ENCODE measurements at regions not wholly inside any gene's neighbourhood (a gene's known extent, or its start where the extent isn't known, plus 50 kb on each side); places are given as distances from the start of the nearest gene placed in this dataset.

GRCh38 chr9:80251778-80252177, 680.0 kb downstream of the TLE4 start:
- H3K27me3 Mint-ChIP-seq, result no peaks in the 10 kb centered on the region
- H3K4me3 Mint-ChIP-seq, result no peak overlapping the region
- peaks cover 49% of the 10 kb centered on the region for H3K36me3 Mint-ChIP-seq
- ATAC-seq, result no peak
- no peaks in the 10 kb centered on the region for H3K4me1 Mint-ChIP-seq
- H3K27ac Mint-ChIP-seq, result no peak overlapping the region
- peaks cover 9% of the 10 kb centered on the region for H3K9me3 Mint-ChIP-seq

GRCh38 chr9:80242022-80242421, 670.3 kb downstream of the TLE4 start:
- Mint-ChIP-seq H3K9me3 (peaks cover 3% of the 10 kb centered on the region), H3K4me1 (peaks cover 31% of the 10 kb centered on the region), H3K4me3 (no peak overlapping the region), H3K27me3 (no peaks in the 10 kb centered on the region), H3K27ac (no peak overlapping the region), H3K36me3 (peaks cover 33% of the 10 kb centered on the region)
- ATAC-seq, result no peak

- no peaks in the 10 kb centered on the region for H3K9me3 Mint-ChIP-seq
- peak overlapping the region; percentile 18 for H3K4me3 Mint-ChIP-seq
- no peak overlapping the region for H3K27ac Mint-ChIP-seq
- no peaks in the 10 kb centered on the region for H3K27me3 Mint-ChIP-seq
- H3K36me3 Mint-ChIP-seq, result peaks cover 23% of the 10 kb centered on the region
- H3K4me1 Mint-ChIP-seq, result peaks cover 59% of the 10 kb centered on the region
- ATAC-seq, result no peak
Observed at GRCh38 chr9:80235752-80236151, 664.0 kb downstream of the TLE4 start.

- Mint-ChIP-seq H3K36me3 (peaks cover 17% of the 10 kb centered on the region), H3K9me3 (no peaks in the 10 kb centered on the region), H3K27ac (peak overlapping the region; percentile 78), H3K4me1 (peaks cover 58% of the 10 kb centered on the region), H3K4me3 (peak overlapping the region; percentile 79), H3K27me3 (no peaks in the 10 kb centered on the region)
- no peak for ATAC-seq
Observed at GRCh38 chr9:80233906-80234305, 662.1 kb downstream of the TLE4 start.

- Mint-ChIP-seq H3K9me3 (no peaks in the 10 kb centered on the region), H3K36me3 (peaks cover 12% of the 10 kb centered on the region), H3K27ac (peak overlapping the region; percentile 78), H3K4me1 (peaks cover 53% of the 10 kb centered on the region), H3K4me3 (peak overlapping the region; percentile 79), H3K27me3 (no peaks in the 10 kb centered on the region)
- no peak for ATAC-seq
Observed at GRCh38 chr9:80233102-80233843, 661.5 kb downstream of the TLE4 start.

- peak overlapping the region; percentile 78 for H3K27ac Mint-ChIP-seq
- peak; percentile 93 for ATAC-seq
Observed at GRCh38 chr9:80231318-80232236, 659.8 kb downstream of the TLE4 start.

GRCh38 chr9:80223897-80224296, 652.1 kb downstream of the TLE4 start:
- no peak overlapping the region for H3K27ac Mint-ChIP-seq
- H3K4me3 Mint-ChIP-seq, result no peak overlapping the region
- no peaks in the 10 kb centered on the region for H3K36me3 Mint-ChIP-seq
- no peaks in the 10 kb centered on the region for H3K27me3 Mint-ChIP-seq
- no peaks in the 10 kb centered on the region for H3K4me1 Mint-ChIP-seq
- no peak for ATAC-seq
- peaks cover 8% of the 10 kb centered on the region for H3K9me3 Mint-ChIP-seq

More at GRCh38 chr9:80231318-80232236, 659.8 kb downstream of the TLE4 start:
- Mint-ChIP-seq H3K4me3 (peak overlapping the region; percentile 79), H3K9me3 (peaks cover 1% of the 10 kb centered on the region), H3K36me3 (peaks cover 9% of the 10 kb centered on the region), H3K27me3 (no peaks in the 10 kb centered on the region), H3K4me1 (peaks cover 50% of the 10 kb centered on the region)

- peaks cover 8% of the 10 kb centered on the region for H3K9me3 Mint-ChIP-seq
- ATAC-seq, result no peak
- H3K27ac Mint-ChIP-seq, result no peak overlapping the region
- H3K4me1 Mint-ChIP-seq, result no peaks in the 10 kb centered on the region
- H3K36me3 Mint-ChIP-seq, result no peaks in the 10 kb centered on the region
- no peak overlapping the region for H3K4me3 Mint-ChIP-seq
- no peaks in the 10 kb centered on the region for H3K27me3 Mint-ChIP-seq
Observed at GRCh38 chr9:80222466-80223169, 650.9 kb downstream of the TLE4 start.

- peaks cover under 1% of the 10 kb centered on the region for H3K9me3 Mint-ChIP-seq
- no peaks in the 10 kb centered on the region for H3K27me3 Mint-ChIP-seq
- ATAC-seq, result no peak
- H3K36me3 Mint-ChIP-seq, result no peaks in the 10 kb centered on the region
- no peak overlapping the region for H3K4me3 Mint-ChIP-seq
- H3K4me1 Mint-ChIP-seq, result no peaks in the 10 kb centered on the region
- H3K27ac Mint-ChIP-seq, result no peak overlapping the region
Observed at GRCh38 chr9:80218328-80218727, 646.6 kb downstream of the TLE4 start.

- Mint-ChIP-seq H3K4me3 (no peak overlapping the region), H3K27me3 (no peaks in the 10 kb centered on the region), H3K4me1 (no peaks in the 10 kb centered on the region), H3K36me3 (peaks cover 13% of the 10 kb centered on the region), H3K27ac (no peak overlapping the region), H3K9me3 (peaks cover 10% of the 10 kb centered on the region)
- ATAC-seq, result no peak
Observed at GRCh38 chr9:80213613-80214012, 641.8 kb downstream of the TLE4 start.

GRCh38 chr9:80208696-80209095, 636.9 kb downstream of the TLE4 start:
- Mint-ChIP-seq H3K27me3 (no peaks in the 10 kb centered on the region), H3K4me1 (no peaks in the 10 kb centered on the region), H3K27ac (no peak overlapping the region), H3K4me3 (no peak overlapping the region), H3K9me3 (peaks cover 14% of the 10 kb centered on the region), H3K36me3 (peaks cover 20% of the 10 kb centered on the region)
- no peak for ATAC-seq

GRCh38 chr9:80204054-80204453, 632.3 kb downstream of the TLE4 start:
- no peaks in the 10 kb centered on the region for H3K4me1 Mint-ChIP-seq
- H3K27me3 Mint-ChIP-seq, result no peaks in the 10 kb centered on the region
- no peak overlapping the region for H3K4me3 Mint-ChIP-seq
- no peak overlapping the region for H3K27ac Mint-ChIP-seq
- H3K9me3 Mint-ChIP-seq, result peaks cover 3% of the 10 kb centered on the region
- no peak for ATAC-seq
- peaks cover 7% of the 10 kb centered on the region for H3K36me3 Mint-ChIP-seq

- no peaks in the 10 kb centered on the region for H3K36me3 Mint-ChIP-seq
- no peaks in the 10 kb centered on the region for H3K27me3 Mint-ChIP-seq
- no peaks in the 10 kb centered on the region for H3K4me1 Mint-ChIP-seq
- H3K9me3 Mint-ChIP-seq, result no peaks in the 10 kb centered on the region
- no peak overlapping the region for H3K27ac Mint-ChIP-seq
- no peak for ATAC-seq
- H3K4me3 Mint-ChIP-seq, result no peak overlapping the region
Observed at GRCh38 chr9:80197661-80198060, 625.9 kb downstream of the TLE4 start.

GRCh38 chr9:80191108-80191507, 619.3 kb downstream of the TLE4 start:
- H3K9me3 Mint-ChIP-seq, result peaks cover 5% of the 10 kb centered on the region
- H3K27me3 Mint-ChIP-seq, result no peaks in the 10 kb centered on the region
- ATAC-seq, result no peak
- H3K4me1 Mint-ChIP-seq, result peaks cover 6% of the 10 kb centered on the region
- no peak overlapping the region for H3K4me3 Mint-ChIP-seq
- H3K36me3 Mint-ChIP-seq, result no peaks in the 10 kb centered on the region
- no peak overlapping the region for H3K27ac Mint-ChIP-seq

- ATAC-seq, result peak; percentile 20
- Mint-ChIP-seq H3K36me3 (no peaks in the 10 kb centered on the region), H3K27me3 (no peaks in the 10 kb centered on the region), H3K9me3 (peaks cover 6% of the 10 kb centered on the region), H3K27ac (no peak overlapping the region), H3K4me1 (peaks cover 6% of the 10 kb centered on the region), H3K4me3 (no peak overlapping the region)
Observed at GRCh38 chr9:80188579-80188978, 616.8 kb downstream of the TLE4 start.
